ENCODE measurements at regions not wholly inside any gene's neighbourhood (a gene's known extent, or its start where the extent isn't known, plus 50 kb on each side); places are given as distances from the start of the nearest gene placed in this dataset.
"Not testable (repeated sequence)": the region's sequence is repeated elsewhere in the genome, so short reads cannot be mapped to it uniquely, and the experiment has no call there.

DNA sequence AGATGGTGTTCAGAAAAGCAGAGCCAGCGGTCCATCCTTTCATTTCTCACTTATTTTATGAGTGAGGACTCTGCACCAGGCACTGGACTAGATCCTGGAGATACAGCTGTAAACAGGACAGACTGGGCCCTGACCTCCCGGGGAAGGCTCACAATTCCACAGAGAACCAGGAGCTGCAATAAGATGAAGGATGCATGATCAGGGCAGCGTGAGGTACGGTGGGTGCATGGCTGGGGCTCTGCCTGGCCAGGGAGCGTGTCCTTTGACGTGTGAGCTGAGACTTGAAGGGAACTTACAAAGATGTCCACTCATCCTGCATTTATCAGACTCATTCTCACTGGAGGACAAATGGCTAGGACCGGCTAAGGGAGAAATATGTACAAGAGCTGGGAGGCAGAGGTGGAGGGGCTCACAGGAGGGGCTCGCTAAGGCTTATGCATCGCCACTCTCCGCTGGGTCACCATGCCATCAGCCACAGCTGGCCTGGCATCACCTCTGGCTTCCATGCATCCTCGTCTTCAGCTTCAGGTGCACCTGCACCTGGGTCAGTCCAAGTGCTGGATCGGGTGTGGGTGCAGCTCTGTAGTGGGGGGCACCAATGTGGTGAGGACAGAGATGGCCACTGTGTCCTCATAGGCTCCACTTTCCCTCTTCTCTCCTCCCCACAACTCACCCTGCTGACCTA lies 213.9 kb downstream of the TOMM20 start:
- DNase-seq = no peak

GRCh38 chr1:234913771-234914170 lies 214.9 kb downstream of the TOMM20 start:
- no peak for DNase-seq

DNA sequence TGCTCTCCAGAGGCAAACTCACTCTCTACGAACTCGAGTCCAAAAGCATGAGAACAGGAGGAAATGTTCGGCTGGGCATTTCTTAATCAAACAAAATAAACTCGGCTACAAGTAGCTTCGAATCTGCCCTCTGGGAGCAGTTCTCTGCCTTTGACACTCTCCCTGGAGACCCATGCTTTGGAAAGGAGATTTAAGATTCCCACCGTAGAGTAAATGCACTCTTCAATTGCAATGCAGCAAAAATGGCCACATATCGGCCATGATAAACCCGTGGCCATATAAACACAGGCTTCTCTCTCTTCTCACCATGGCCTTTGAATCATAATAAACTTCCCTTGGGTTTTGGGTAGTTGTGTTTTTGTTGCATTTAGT lies 215.4 kb downstream of the TOMM20 start:
- DNase-seq = no peak

- no peak for DNase-seq
Observed at GRCh38 chr1:234912548-234913277, 215.9 kb downstream of the TOMM20 start.

- DNase-seq = no peak
Observed at GRCh38 chr1:234911787-234912186, 216.8 kb downstream of the TOMM20 start.

DNA sequence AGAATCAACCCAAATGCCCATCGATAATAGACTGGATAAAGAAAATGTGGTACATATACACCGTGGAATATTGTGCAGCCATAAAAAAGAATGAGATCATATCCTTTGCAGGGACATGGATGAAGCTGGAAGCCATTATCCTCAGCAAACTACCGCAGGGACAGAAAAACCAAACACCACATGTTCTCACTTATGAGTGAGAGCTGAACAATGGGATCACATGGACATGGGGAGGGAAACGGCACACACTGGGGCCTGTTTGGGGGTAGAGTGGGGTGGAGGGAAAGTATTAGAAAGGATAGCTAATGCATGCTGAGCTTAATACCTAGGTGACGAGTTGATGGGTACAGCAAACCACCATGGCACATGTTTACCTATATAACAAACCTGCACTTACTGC lies 217.5 kb downstream of the TOMM20 start:
- not testable (repeated sequence) for DNase-seq

DNA sequence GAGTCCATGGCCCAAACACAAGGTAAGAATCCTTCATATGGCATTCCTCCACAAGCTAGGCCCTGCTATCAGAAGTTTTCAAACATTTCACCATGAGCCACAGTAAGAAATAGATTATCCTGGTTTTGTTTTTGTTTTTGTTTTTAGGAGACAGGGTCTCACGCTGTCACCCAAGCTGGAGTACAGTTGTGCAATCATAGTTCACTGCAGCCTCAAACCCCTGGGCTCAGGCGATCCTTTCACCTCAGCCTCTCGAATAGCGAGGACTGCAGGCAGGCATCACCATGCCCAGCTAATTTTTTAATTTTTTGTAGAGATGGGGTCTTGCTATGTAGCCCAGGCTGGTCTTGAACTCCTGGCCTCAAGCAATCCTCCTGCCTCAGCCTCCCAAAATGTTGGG lies 218.8 kb downstream of the TOMM20 start:
- DNase-seq = no peak

DNA sequence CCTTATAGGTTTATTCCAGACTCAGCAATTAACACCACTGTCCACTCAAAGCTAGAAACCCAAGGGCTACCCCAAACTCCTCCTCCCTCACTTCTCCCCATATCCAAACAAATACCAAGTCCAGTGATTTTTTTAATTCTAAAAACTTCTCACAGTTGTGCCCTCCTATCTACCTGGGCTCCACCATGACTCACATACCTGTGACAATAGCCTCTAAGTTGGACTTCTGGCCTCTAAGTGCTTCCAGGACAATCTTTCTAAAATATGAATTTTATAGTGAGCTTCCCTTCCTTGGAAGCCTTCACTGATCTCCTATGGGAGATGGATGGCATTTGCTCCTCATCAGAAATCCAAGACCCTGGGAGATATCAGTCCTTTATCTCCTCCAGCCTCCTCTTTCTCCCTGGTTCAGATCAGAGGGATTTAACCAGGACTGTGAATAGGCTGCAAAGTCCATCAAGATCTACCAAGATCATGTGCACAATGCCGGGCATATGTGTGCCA lies 219.3 kb downstream of the TOMM20 start:
- no peak for DNase-seq

- DNase-seq = no peak
Observed at GRCh38 chr1:234908571-234908970, 220.1 kb downstream of the TOMM20 start.

DNA sequence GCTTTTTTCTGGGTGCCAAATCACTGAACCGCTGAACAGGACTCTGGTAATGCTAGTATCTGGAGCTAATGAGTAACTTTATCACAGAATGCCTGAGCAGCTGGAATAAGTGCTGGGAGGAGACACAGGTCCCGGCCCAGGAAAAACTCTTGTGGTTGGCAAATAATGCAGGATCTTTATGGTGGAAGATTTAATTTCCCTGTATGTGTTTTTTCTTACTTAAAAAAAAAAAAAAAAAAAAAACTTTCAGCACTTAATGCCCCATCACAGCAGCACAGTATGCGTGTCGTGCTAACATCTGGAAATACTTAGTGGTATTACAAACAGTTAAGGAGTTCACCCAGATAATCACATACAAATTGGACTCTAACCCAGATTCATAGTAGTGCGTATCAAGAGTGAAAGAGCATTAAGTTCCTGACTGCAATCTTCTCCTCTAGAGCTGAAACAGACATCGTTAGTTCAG lies 220.7 kb downstream of the TOMM20 start:
- DNase-seq = no peak

- DNase-seq = no peak
Observed at GRCh38 chr1:234907208-234907939, 221.3 kb downstream of the TOMM20 start.

DNA sequence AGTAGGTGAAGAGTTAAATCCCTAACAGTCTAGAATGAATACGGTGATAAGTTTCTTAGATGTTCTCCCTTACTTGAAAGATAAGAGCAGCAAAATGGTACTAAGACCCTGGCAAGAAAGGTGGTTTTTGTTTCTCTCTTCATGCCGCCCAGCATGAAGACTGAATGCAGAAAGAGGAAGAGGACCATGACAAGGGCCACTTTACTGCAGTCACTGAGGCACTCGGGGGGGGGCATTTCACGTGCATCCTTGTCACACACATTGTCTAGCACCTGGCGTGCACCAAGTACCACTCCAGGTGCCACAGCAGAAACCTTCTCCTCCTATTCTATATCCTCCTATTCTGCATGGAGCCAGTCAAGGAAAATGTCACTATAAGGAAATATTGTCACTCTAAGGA lies 222.0 kb downstream of the TOMM20 start:
- no peak for DNase-seq

DNA sequence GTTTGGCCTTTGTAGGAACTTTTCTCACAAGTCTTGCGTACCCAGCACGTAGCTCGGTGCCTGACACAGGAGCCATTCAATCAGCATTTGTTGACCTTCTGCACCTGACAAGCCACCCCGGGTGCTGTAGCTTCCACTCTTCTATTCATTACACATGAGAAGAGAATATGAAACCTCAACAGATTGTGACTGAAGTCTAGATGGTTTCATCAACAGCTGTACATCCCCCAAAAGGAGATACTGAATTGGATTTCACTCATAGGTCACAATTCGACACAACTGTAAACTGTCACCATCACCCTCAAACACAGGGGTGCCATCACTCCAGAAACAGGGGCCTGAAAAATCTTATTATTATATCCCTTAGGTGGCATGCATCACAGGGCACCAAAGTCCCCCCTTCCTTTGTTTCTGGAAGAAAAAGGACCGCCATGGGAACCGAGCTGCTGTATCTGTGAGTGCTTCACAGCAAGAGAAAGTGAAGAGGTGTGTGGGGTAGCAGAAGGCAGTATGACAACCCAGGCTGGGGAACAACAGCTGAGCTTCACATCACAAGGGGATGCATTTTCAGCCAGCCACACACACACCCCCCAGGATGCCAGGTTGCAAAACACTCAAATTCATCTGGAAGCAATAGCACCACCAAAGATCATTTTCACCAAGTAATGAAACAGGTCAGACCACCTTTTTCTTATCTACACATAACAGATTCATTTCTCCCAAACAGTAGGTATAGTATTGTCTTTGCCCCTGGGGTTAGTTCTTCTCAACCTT lies 225.7 kb downstream of the TOMM20 start:
- DNase-seq = no peak

DNA sequence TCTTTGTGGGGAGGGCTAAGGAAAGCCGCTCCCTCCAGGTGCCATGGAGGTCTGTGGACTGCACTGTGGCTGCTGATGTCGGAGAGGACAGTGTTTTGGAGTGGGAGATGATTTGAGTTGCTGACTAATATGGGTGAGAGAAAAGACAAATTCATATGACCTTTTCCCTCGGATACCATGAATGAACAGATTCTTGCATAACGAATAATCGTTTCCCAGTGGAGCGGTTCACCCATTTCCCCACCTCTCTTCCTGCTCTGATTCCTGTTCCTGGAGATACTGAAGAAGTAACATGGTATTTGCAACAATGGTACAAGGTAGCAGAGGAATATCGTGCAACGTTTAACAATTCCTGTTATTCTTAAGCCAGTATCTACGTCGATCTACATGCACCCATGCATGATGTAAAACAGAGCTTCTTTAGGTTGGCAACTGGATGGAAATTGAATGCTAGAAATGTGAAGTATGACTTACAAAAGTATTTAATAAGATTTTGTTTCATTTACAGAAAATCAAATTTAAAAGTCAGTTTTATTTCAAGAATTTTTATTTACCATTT lies 227.1 kb downstream of the TOMM20 start:
- no peak for DNase-seq

- DNase-seq = no peak
Observed at GRCh38 chr1:234900595-234900994, 228.0 kb downstream of the TOMM20 start.

DNA sequence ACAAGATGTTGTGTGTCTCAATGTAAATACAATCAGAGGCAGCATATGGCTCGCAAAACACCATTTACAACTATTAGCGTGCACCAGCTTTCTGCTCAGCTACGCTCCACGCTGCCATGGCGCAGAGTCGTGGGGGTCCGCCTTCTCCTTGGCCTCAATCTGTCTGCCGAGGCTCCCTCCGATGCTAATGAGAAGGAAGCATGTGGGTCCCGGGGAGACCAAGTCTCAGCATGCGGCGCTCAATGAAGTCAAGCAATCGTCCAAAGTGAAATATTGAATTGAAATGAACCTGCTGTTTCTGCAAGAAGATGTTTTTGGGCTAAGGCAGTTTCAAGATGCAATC lies 228.9 kb downstream of the TOMM20 start:
- no peak for DNase-seq

DNA sequence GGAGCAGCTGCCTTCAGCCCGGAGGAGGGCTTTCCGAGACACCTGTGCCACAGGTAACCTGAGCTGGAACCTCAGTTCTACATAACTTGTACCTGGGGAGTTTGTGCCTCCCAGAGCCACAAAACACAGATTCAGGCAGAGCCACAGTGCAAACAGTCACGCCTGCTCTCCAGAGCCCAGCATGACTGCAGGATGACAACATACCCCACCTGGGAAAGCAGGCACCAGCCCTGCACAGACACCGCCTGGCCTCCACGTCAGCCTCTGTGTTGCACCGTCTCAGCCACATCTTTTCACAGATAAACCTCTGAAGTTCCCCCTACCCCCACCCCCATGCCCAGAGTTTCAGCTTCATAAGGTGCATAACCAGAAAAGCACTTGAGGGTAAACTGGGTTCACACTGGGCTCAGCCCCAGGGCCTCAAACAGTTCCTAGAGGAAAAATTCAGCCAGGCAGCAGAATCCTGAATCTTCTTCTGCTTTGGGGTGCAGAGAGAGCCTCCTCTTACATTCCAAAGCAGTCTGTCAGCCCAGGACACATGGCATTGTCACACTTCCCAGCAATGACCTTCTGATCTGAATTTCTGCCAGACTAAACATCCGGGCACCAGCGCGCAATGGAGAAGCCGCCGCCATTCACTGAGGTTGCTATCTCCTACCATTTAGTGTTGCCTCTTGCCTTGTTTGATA lies 229.5 kb downstream of the TOMM20 start:
- no peak for DNase-seq

DNA sequence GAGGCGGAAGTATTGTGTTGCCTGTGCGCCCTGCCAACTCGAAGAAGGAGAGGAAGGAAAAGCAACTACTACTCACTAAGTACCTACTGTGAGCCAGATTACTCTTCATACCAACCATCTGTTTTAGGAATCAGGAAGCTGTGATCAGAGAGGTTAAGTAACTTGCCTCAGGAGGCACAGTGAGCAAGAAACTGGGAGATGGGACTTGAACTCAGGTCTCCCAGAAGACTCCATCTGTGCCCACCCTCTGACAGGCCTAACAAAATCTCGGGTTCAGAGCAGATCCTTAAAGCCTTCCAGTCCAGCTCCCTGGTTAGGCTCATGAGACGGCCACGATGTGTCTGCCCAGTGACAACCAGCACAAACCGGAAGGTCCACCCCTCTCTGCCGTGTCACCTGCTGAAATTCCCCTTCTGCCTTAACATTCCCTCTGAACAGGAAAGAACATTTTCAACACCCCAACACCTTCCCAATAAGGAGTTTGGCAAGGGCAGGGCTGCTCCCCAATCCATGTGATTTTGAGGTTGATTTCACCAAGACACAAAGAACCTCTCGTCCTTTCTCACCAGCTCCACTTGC lies 230.1 kb downstream of the TOMM20 start:
- no peak for DNase-seq

GRCh38 chr1:234897754-234898454 lies 230.7 kb downstream of the TOMM20 start:
- no peak for DNase-seq

DNA sequence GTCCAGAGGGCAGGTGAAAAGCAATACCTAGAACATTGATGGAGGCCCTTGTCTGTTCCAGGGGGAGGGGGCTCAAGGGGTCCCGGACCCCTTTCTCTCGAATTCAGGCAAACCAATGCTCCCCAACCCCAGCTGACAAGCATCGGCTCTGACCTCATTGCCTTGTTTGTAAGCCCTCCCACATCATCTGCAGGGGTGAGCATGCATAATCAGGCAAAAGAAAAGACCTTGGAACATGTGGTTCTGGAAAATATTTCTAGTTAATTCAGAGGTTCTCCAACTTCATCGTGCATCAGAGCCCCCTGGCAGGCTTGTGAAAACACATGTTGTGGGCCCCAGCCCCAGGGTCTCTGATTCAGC lies 231.3 kb downstream of the TOMM20 start:
- DNase-seq = no peak
